RWPE2 (cell line): ENCODE measurements at regions not wholly inside any gene's neighbourhood (a gene's known extent, or its start where the extent isn't known, plus 50 kb on each side); places are given as distances from the start of the nearest gene placed in this dataset.
"Not testable (repeated sequence)": the region's sequence is repeated elsewhere in the genome, so short reads cannot be mapped to it uniquely, and the experiment has no call there.

Experiments
- ATAC-seq: fragments of 200-7000 bp; cut with Tn5 transposase; 3 replicates; pipeline ENCODE4 v1.9.1; 2021; ENCODE audit warnings: low read depth
- DNase-seq: peaks from one replicate; pipeline ENCODE4 v3.0.0-alpha.2; 2020; ENCODE audit warnings: low spot score
- H3K27ac ChIP-seq: fragments of 450-650 bp; 2 replicates; pipeline ENCODE4 v1.5.1; 2017; ENCODE audit warnings: mild to moderate bottlenecking; ENCODE audit not compliant: poor library complexity, severe bottlenecking
- H3K27me3 ChIP-seq: fragments of 250-450 bp; sonication (Bioruptor Pico); 2 replicates; pipeline ENCODE4 v1.5.1; 2021; ENCODE audit warnings: mild to moderate bottlenecking, moderate library complexity; ENCODE audit not compliant: insufficient read depth, poor library complexity, severe bottlenecking
- H3K36me3 ChIP-seq: fragments of 250-450 bp; sonication (Bioruptor Pico); 2 replicates; pipeline ENCODE4 v1.5.1; 2020; ENCODE audit warnings: low read depth, mild to moderate bottlenecking, moderate library complexity
- H3K4me1 ChIP-seq: fragments of 250-450 bp; sonication (Bioruptor Pico); 2 replicates; pipeline ENCODE4 v1.5.1; 2021; ENCODE audit warnings: mild to moderate bottlenecking, moderate library complexity; ENCODE audit not compliant: insufficient read depth, poor library complexity, severe bottlenecking
- H3K4me3 ChIP-seq: fragments of 250-450 bp; sonication (Bioruptor Pico); 2 replicates; pipeline ENCODE4 v1.5.1; 2021; ENCODE audit warnings: mild to moderate bottlenecking, moderate library complexity; ENCODE audit not compliant: severe bottlenecking
- H3K9me3 ChIP-seq: fragments of 250-450 bp; sonication (Bioruptor Pico); 2 replicates; pipeline ENCODE4 v1.5.1; 2021; ENCODE audit warnings: mild to moderate bottlenecking, moderate library complexity; ENCODE audit not compliant: severe bottlenecking
- TF ChIP-seq, protein P1 (sequence below): fragments of 450-650 bp; IDR thresholded peaks from one replicate; pipeline ENCODE4 v1.5.1; 2017; ENCODE audit warnings: mild to moderate bottlenecking, moderate library complexity; ENCODE audit not compliant: poor library complexity, severe bottlenecking

GRCh38 chr7:102721-103120, 89.7 kb upstream of the FAM20C start:
- peaks cover 2% of the 10 kb centered on the region for H3K9me3 ChIP-seq
- no peaks in the 10 kb centered on the region for H3K36me3 ChIP-seq
- peak overlapping the region; percentile 95 for H3K27ac ChIP-seq
- ATAC-seq (no peak), DNase-seq (no peak)
- no peaks in the 10 kb centered on the region for H3K27me3 ChIP-seq
- TF ChIP-seq, protein P1, sequence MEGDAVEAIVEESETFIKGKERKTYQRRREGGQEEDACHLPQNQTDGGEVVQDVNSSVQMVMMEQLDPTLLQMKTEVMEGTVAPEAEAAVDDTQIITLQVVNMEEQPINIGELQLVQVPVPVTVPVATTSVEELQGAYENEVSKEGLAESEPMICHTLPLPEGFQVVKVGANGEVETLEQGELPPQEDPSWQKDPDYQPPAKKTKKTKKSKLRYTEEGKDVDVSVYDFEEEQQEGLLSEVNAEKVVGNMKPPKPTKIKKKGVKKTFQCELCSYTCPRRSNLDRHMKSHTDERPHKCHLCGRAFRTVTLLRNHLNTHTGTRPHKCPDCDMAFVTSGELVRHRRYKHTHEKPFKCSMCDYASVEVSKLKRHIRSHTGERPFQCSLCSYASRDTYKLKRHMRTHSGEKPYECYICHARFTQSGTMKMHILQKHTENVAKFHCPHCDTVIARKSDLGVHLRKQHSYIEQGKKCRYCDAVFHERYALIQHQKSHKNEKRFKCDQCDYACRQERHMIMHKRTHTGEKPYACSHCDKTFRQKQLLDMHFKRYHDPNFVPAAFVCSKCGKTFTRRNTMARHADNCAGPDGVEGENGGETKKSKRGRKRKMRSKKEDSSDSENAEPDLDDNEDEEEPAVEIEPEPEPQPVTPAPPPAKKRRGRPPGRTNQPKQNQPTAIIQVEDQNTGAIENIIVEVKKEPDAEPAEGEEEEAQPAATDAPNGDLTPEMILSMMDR: no peak
- H3K4me1 ChIP-seq: peaks cover 36% of the 10 kb centered on the region
- H3K4me3 ChIP-seq: no peak overlapping the region

GRCh38 chr7:103981-104380, 88.4 kb upstream of the FAM20C start:
- peaks cover 36% of the 10 kb centered on the region for H3K4me1 ChIP-seq
- not testable (repeated sequence) for ATAC-seq, DNase-seq

GRCh38 chr7:105002-105401, 87.4 kb upstream of the FAM20C start:
- no peak overlapping the region for H3K4me3 ChIP-seq
- no peaks in the 10 kb centered on the region for H3K36me3 ChIP-seq
- peaks cover 34% of the 10 kb centered on the region for H3K4me1 ChIP-seq
- TF ChIP-seq, protein P1: no peak
- no peak for DNase-seq
- no peaks in the 10 kb centered on the region for H3K9me3 ChIP-seq
- H3K27ac ChIP-seq: peak overlapping the region; percentile 51
- no peaks in the 10 kb centered on the region for H3K27me3 ChIP-seq
- ATAC-seq: peak; percentile 71

More at GRCh38 chr7:103981-104380, 88.4 kb upstream of the FAM20C start:
- not testable (repeated sequence) for H3K9me3 ChIP-seq, H3K4me3 ChIP-seq, H3K27me3 ChIP-seq, H3K36me3 ChIP-seq
- H3K27ac ChIP-seq: peak overlapping the region; percentile 51

DNA sequence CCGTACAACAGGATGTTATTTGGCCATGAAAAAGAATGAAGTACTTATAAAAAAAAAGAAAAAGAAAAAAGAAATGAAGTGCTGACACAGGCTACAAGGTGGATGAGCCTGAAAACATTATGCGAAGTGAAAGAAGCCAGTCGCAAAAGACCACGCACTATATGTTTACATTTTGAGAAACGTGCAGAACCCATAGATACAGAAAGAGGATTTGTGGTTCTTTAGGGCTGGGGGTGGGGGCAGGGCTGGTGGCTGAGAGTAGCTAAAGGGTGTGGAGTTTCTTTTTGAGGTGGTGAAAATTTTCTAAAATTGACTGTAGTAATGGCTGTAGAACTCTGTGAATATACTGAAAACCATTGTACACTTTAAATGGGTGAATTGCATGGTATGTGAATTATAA, 86.0 kb upstream of the FAM20C start:
- TF ChIP-seq, protein P1: no peak
- ATAC-seq (no peak), DNase-seq (no peak)
- no peak overlapping the region for H3K27ac ChIP-seq
- no peak overlapping the region for H3K4me3 ChIP-seq
- no peaks in the 10 kb centered on the region for H3K36me3 ChIP-seq
- peaks cover 20% of the 10 kb centered on the region for H3K4me1 ChIP-seq
- H3K9me3 ChIP-seq: no peaks in the 10 kb centered on the region
- no peaks in the 10 kb centered on the region for H3K27me3 ChIP-seq

DNA sequence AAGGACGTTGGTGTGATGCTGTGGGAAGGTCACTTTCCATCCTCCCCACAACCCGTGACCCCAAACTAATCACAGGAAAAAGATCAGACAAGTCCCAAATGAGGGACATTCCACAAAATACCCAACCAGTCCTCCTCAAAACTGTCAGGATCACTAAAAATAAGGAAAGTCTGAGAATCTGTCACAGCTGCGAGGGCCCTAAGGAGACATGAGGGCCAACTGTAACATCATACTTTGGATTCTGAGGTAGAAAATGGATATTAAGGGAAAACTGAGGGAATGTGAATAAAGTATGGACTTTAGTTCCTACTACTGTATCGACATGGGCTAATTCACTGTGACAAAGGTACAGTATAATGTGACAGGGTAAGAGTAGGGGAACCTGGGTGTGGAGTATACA, 85.1 kb upstream of the FAM20C start:
- H3K4me3 ChIP-seq: no peak overlapping the region
- TF ChIP-seq, protein P1: no peak
- no peaks in the 10 kb centered on the region for H3K9me3 ChIP-seq
- no peaks in the 10 kb centered on the region for H3K36me3 ChIP-seq
- ATAC-seq: no peak
- no peak overlapping the region for H3K27ac ChIP-seq
- peaks cover 13% of the 10 kb centered on the region for H3K4me1 ChIP-seq
- DNase-seq: no peak
- no peaks in the 10 kb centered on the region for H3K27me3 ChIP-seq
